Osteocyte (in vitro differentiated cells): ENCODE measurements at regions not wholly inside any gene's neighbourhood (a gene's known extent, or its start where the extent isn't known, plus 50 kb on each side); places are given as distances from the start of the nearest gene placed in this dataset.

Experiments used
- DNase-seq: peaks from one replicate; pipeline ENCODE4 v3.0.0; 2021; ENCODE audit warnings: mixed read lengths; ENCODE audit not compliant: unreplicated experiment; ENCODE audit errors: extremely low spot score
- H3K27ac Mint-ChIP-seq: one replicate; pipeline ENCODE4 v1.8.0; 2021; ENCODE audit warnings: mild to moderate bottlenecking, mixed read lengths; ENCODE audit not compliant: unreplicated experiment
- H3K27me3 Mint-ChIP-seq: one replicate; pipeline ENCODE4 v1.8.0; 2021; ENCODE audit warnings: mixed read lengths; ENCODE audit not compliant: unreplicated experiment
- H3K36me3 Mint-ChIP-seq: one replicate; pipeline ENCODE4 v1.8.0; 2021; ENCODE audit warnings: mixed read lengths; ENCODE audit not compliant: unreplicated experiment
- H3K4me1 Mint-ChIP-seq: one replicate; pipeline ENCODE4 v1.8.0; 2021; ENCODE audit warnings: mixed read lengths; ENCODE audit not compliant: unreplicated experiment
- H3K4me3 Mint-ChIP-seq: one replicate; pipeline ENCODE4 v1.8.0; 2021; ENCODE audit warnings: mild to moderate bottlenecking, moderate library complexity, mixed read lengths; ENCODE audit not compliant: unreplicated experiment
- H3K9me3 Mint-ChIP-seq: one replicate; pipeline ENCODE4 v1.8.0; 2021; ENCODE audit warnings: mixed read lengths; ENCODE audit not compliant: unreplicated experiment
- CTCF ChIP-seq: fragments of 200-600 bp; sonication (generic); IDR thresholded peaks from 2 replicates; pipeline ENCODE4 v1.5.0; 2021; ENCODE audit warnings: antibody characterized with exemption, mild to moderate bottlenecking, moderate library complexity

GRCh38 chr2:186959486-186959885 is 110.5 kb upstream of the ZSWIM2 start:
- H3K4me1 Mint-ChIP-seq = no peaks in the 10 kb centered on the region
- no peaks in the 10 kb centered on the region for H3K27me3 Mint-ChIP-seq
- H3K4me3 Mint-ChIP-seq = no peak overlapping the region
- no peak for TF ChIP-seq CTCF
- H3K27ac Mint-ChIP-seq = no peak overlapping the region
- H3K9me3 Mint-ChIP-seq = no peaks in the 10 kb centered on the region
- H3K36me3 Mint-ChIP-seq = no peaks in the 10 kb centered on the region
- DNase-seq = peak; percentile 23

GRCh38 chr2:186950694-186951093 is 101.7 kb upstream of the ZSWIM2 start:
- Mint-ChIP-seq H3K4me3 (no peak overlapping the region), H3K36me3 (no peaks in the 10 kb centered on the region), H3K9me3 (no peaks in the 10 kb centered on the region), H3K4me1 (peaks cover 4% of the 10 kb centered on the region), H3K27me3 (no peaks in the 10 kb centered on the region), H3K27ac (no peak overlapping the region)
- TF ChIP-seq CTCF = no peak
- DNase-seq = peak; percentile 48

- Mint-ChIP-seq H3K4me3 (no peak overlapping the region), H3K9me3 (no peaks in the 10 kb centered on the region), H3K36me3 (no peaks in the 10 kb centered on the region), H3K27ac (no peak overlapping the region), H3K4me1 (peaks cover 4% of the 10 kb centered on the region), H3K27me3 (no peaks in the 10 kb centered on the region)
- TF ChIP-seq CTCF = no peak
- no peak for DNase-seq
These were observed 100.8 kb upstream of the ZSWIM2 start for GRCh38 chr2:186949726-186950256.

- TF ChIP-seq CTCF = no peak
- no peaks in the 10 kb centered on the region for H3K27me3 Mint-ChIP-seq
- H3K9me3 Mint-ChIP-seq = no peaks in the 10 kb centered on the region
- peaks cover 4% of the 10 kb centered on the region for H3K4me1 Mint-ChIP-seq
- no peak overlapping the region for H3K4me3 Mint-ChIP-seq
- H3K27ac Mint-ChIP-seq = no peak overlapping the region
- H3K36me3 Mint-ChIP-seq = no peaks in the 10 kb centered on the region
- no peak for DNase-seq
These were observed 98.5 kb upstream of the ZSWIM2 start for GRCh38 chr2:186947516-186947915.

GRCh38 chr2:186946896-186947467 is 98.0 kb upstream of the ZSWIM2 start:
- DNase-seq = peak; percentile 59
- Mint-ChIP-seq H3K4me1 (peaks cover 4% of the 10 kb centered on the region), H3K36me3 (no peaks in the 10 kb centered on the region), H3K27ac (no peak overlapping the region), H3K4me3 (no peak overlapping the region), H3K27me3 (no peaks in the 10 kb centered on the region), H3K9me3 (no peaks in the 10 kb centered on the region)
- TF ChIP-seq CTCF = no peak
